ACC112 (cell line): ENCODE measurements at regions not wholly inside any gene's neighbourhood (a gene's known extent, or its start where the extent isn't known, plus 50 kb on each side); places are given as distances from the start of the nearest gene placed in this dataset.
"Not testable (repeated sequence)": the region's sequence is repeated elsewhere in the genome, so short reads cannot be mapped to it uniquely, and the experiment has no call there.

Experiments
- H2AFZ ChIP-seq: fragments of 200-600 bp; sonication (generic); one replicate; pipeline ENCODE4 v1.6.0; 2017; ENCODE audit warnings: antibody characterized with exemption, low read length; ENCODE audit not compliant: unreplicated experiment
- H3K27ac ChIP-seq: fragments of 200-600 bp; sonication (generic); 2 replicates; pipeline ENCODE4 v1.5.1; 2014; ENCODE audit warnings: low read depth, mild to moderate bottlenecking, antibody characterized with exemption, low read length, moderate library complexity
- H3K27me3 ChIP-seq: fragments of 200-600 bp; sonication (generic); 2 replicates; pipeline ENCODE4 v1.6.1; 2014; ENCODE audit warnings: mild to moderate bottlenecking, antibody characterized with exemption, low read length, moderate library complexity, mixed read lengths; ENCODE audit not compliant: insufficient read depth
- H3K36me3 ChIP-seq: fragments of 200-600 bp; sonication (generic); 2 replicates; pipeline ENCODE4 v1.6.1; 2016; ENCODE audit warnings: mild to moderate bottlenecking, antibody characterized with exemption, low read length, moderate library complexity, mixed read lengths; ENCODE audit not compliant: insufficient read depth
- H3K4me1 ChIP-seq: fragments of 200-600 bp; sonication (generic); one replicate; pipeline ENCODE4 v1.6.1; 2016; ENCODE audit warnings: low read length, mixed read lengths; ENCODE audit not compliant: insufficient read depth, unreplicated experiment, control insufficient read depth
- H3K4me3 ChIP-seq: fragments of 200-600 bp; sonication (generic); 2 replicates; pipeline ENCODE4 v1.5.1; 2014; ENCODE audit warnings: mild to moderate bottlenecking, low read depth, low read length
- H3K79me2 ChIP-seq: fragments of 200-600 bp; sonication (generic); one replicate; pipeline ENCODE4 v1.6.0; 2016; ENCODE audit warnings: low read length; ENCODE audit not compliant: control insufficient read depth, unreplicated experiment, insufficient read depth

DNA sequence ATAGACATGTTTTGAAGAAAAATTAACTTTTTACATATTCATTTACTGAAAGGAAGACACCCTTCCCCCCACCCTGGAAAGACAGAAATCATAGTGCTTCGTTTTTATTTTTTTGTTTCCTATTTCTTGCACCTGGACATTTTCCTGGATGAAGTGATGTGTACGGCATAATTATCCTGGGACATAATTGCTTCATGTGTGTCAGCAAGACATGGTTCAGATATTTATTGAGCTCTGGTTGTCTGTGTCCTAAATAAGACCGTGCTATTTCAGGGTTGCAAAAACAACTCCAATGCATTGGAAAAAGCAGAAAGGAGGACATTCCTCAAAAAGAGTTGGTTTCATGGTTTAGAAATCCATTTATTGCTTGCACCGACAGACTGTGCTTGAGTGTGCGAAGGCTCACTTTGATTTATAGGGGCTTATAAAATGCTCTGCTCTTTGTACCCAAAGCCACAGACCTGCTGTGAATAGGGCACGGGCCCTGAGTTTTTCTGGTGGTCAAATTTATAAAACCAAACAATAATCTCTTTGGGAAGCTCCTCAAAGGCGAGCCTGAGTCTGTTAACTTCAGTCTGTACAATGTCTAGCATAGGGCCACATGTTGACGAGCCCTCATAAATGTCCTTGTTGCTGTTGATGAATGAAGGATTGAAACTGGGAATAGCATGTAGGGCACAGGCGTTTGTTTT, 179.5 kb downstream of the SOX4 start:
- H3K4me3 ChIP-seq, result no peak overlapping the region
- no peak overlapping the region for H3K27ac ChIP-seq
- peaks cover 31% of the 10 kb centered on the region for H3K4me1 ChIP-seq
- no peaks in the 10 kb centered on the region for H3K79me2 ChIP-seq
- H3K27me3 ChIP-seq, result no peaks in the 10 kb centered on the region
- H2AFZ ChIP-seq, result no peak overlapping the region
- no peaks in the 10 kb centered on the region for H3K36me3 ChIP-seq

DNA sequence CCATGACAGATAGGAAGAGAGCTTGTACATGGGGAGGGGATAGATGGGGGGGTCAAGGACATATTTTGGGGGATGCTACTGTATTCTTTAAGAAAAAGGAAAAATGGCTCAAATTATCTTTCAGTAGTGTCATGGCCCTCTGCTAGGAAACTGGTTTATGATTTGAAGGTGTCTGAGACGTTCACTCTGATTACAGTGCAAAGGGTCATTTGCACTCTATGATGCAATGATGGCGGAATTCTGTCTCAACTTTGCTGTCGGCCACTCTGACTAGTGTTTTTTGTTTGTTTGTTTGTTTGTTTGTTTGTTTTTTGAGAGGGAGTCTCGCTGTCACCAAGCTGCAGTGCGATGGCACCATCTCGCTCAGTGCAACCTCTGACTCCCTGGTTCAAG, 180.0 kb downstream of the SOX4 start:
- H3K4me3 ChIP-seq, result no peak overlapping the region
- no peaks in the 10 kb centered on the region for H3K27me3 ChIP-seq
- no peak overlapping the region for H3K27ac ChIP-seq
- no peaks in the 10 kb centered on the region for H3K79me2 ChIP-seq
- no peak overlapping the region for H2AFZ ChIP-seq
- H3K36me3 ChIP-seq, result no peaks in the 10 kb centered on the region
- peaks cover 26% of the 10 kb centered on the region for H3K4me1 ChIP-seq

DNA sequence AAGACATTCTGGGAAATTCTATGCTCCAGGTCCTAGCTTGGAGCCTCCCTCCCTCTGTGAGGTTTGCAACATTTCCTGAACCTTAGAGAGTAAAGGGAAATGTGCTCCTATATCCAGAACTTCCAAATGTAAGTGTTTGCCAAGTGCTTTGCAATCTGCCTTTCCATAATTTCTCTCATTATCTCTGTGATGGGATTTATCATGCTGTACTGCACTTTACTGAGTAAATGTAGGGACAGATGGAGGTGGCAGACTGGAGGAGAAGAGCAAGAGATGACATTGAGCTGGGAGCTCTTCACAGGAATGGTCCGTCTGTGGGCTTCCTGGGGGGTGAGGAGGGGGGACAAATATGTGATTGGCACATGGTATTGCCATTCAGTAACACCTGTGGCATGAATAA, 184.3 kb downstream of the SOX4 start:
- H3K4me1 ChIP-seq, result no peaks in the 10 kb centered on the region
- no peak overlapping the region for H3K27ac ChIP-seq
- no peaks in the 10 kb centered on the region for H3K27me3 ChIP-seq
- no peaks in the 10 kb centered on the region for H3K36me3 ChIP-seq
- no peaks in the 10 kb centered on the region for H3K79me2 ChIP-seq
- no peak overlapping the region for H3K4me3 ChIP-seq
- H2AFZ ChIP-seq, result no peak overlapping the region

DNA sequence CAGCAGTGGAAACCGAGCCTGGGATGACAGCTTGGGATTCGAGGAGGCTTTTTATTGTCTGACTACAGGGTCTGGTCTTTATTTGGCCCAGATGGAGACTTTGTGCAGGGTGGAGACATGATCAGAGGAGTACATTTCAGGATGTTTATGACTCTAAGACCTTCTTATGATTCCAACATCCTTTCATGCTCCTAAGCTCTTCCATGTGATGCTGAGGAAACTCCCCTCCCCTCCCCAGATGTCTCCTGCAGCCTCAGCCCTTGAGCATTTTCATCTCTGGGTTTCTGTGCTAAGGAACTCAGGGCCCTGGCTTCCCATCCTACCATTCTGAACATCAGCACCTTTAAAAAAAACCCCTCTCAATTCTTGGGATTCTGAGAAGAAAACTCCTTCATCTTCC, 186.6 kb downstream of the SOX4 start:
- Histone ChIP-seq H3K27ac (no peak overlapping the region), H2AFZ (no peak overlapping the region), H3K4me3 (no peak overlapping the region), H3K79me2 (no peaks in the 10 kb centered on the region), H3K27me3 (no peaks in the 10 kb centered on the region), H3K4me1 (no peaks in the 10 kb centered on the region), H3K36me3 (no peaks in the 10 kb centered on the region)

DNA sequence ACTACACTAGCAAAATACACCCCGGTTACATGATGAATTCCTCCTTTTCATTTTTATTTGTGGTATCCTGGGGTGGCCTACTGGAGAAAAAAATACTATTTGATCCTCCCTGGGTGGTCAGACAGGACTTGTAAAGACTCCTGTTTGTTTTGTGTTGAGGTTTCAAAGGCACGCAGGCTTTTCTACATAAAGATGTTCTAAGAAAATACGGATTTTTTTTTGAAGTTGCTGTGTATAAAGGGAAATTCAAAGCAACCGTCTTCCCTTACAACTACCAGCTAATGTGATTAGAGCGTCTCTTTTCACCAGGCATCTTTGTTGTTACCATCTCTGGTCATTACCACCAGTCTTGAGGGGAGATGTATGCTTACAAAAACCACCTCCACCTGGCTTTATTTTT, 187.1 kb downstream of the SOX4 start:
- Histone ChIP-seq H3K27me3 (no peaks in the 10 kb centered on the region), H3K36me3 (no peaks in the 10 kb centered on the region), H3K4me3 (no peak overlapping the region), H3K27ac (no peak overlapping the region), H3K4me1 (no peaks in the 10 kb centered on the region), H2AFZ (no peak overlapping the region), H3K79me2 (no peaks in the 10 kb centered on the region)

DNA sequence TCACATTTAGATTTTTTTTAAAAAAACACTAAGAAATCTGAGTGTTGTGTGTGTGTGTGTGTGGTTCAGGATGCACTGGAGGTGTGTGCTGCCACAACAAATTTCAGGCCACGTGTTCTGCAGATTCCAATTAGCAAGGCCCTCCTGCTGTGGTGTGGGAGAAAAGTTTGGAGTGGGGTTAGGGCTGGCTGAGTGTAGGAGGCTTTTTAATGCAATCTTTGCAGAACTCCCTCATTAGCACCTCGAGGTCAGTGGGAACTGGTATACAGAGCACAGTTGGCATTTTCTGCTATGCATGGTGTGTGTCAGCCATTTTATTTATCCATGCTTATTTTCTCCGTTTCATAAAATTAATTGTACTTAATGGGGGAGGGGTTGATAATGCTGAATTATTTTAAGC, 187.6 kb downstream of the SOX4 start:
- no peaks in the 10 kb centered on the region for H3K36me3 ChIP-seq
- H3K27ac ChIP-seq, result no peak overlapping the region
- H2AFZ ChIP-seq, result no peak overlapping the region
- H3K4me1 ChIP-seq, result no peaks in the 10 kb centered on the region
- no peak overlapping the region for H3K4me3 ChIP-seq
- no peaks in the 10 kb centered on the region for H3K27me3 ChIP-seq
- no peaks in the 10 kb centered on the region for H3K79me2 ChIP-seq

DNA sequence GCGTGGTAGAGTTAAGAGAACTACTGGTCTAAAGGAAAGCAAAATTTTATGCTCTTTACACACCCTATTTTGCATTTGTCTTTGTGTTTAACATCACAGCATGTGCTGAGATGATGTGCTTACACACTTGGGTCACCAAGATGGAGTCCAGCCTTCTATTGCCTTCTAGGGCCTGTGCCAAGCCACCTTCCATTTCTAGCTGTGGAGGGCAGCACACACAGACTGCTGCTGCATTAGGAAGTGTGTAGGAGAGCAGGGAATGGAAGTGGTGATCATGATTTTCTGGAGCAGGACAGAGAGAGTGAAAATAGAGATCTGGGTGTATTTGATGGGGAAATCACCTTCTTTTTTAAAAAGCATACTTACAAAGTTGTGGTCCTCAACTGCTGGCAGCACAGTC, 191.6 kb downstream of the SOX4 start:
- no peaks in the 10 kb centered on the region for H3K36me3 ChIP-seq
- no peak overlapping the region for H3K27ac ChIP-seq
- H3K79me2 ChIP-seq, result no peaks in the 10 kb centered on the region
- H2AFZ ChIP-seq, result no peak overlapping the region
- no peak overlapping the region for H3K4me3 ChIP-seq
- H3K4me1 ChIP-seq, result no peaks in the 10 kb centered on the region
- no peaks in the 10 kb centered on the region for H3K27me3 ChIP-seq

DNA sequence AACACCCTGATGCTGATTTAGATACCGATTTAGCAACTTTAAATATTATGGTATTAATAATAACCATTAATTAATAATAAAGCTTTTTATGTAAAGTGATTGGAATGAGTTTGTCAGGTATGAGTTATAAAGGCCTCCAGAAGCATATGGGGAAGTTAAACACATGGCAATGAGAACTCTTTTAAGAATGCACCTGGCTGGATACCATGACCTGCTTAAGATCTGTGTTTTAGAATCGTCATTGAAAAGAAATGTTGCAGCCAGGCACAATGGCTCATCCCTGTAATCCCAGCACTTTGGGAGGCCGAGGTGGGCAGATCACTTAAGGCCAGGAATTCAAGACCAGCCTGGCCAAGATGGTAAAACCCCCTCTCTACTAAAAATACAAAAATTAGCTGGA, 197.5 kb downstream of the SOX4 start:
- Histone ChIP-seq H2AFZ (no peak overlapping the region), H3K79me2 (no peaks in the 10 kb centered on the region)

DNA sequence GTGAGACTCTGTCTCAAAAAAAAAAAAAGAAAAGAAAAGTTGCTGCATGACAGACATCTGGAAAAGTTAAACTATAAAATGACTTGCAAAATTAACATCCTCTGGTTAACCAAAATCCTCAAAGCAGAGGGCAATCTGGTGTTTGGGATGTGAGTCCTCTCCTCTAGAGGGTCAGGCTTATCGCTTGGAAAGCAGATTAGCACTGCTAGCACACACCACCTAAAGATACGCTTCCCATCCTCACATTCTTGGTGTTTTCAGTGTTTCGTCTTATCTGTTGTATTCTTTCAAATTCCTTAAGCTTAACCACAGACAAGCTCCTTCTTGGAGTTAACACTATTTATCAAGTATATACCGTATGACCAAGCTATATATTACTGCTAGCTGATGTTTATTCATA, 198.0 kb downstream of the SOX4 start:
- Histone ChIP-seq H3K36me3 (no peaks in the 10 kb centered on the region), H3K4me1 (no peaks in the 10 kb centered on the region), H3K4me3 (no peak overlapping the region), H3K27ac (no peak overlapping the region), H3K27me3 (no peaks in the 10 kb centered on the region), H2AFZ (no peak overlapping the region), H3K79me2 (no peaks in the 10 kb centered on the region)

More for the DNA sequence above, 197.5 kb downstream of the SOX4 start:
- Histone ChIP-seq H3K4me3 (no peak overlapping the region), H3K4me1 (no peaks in the 10 kb centered on the region), H3K27ac (no peak overlapping the region), H3K27me3 (no peaks in the 10 kb centered on the region), H3K36me3 (no peaks in the 10 kb centered on the region)

DNA sequence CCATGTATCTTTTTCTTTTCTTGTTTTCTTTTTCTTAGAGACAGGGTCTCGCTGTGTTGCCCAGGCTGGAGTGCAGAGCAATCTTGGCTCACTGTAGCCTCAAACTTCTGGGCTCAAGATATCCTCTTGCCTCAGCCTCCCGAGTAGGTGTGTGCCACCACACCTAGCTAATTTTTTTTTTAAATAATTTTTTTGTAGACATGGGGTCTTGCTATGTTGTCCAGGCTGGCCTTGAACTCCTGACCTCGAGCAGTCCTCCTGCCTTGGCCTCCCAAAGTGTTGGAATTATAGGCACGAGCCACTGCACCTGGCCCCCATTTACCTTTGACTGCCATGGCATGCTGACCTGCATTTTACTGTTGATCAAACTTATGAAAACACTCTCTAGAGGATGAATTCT, 198.6 kb downstream of the SOX4 start:
- H3K4me1 ChIP-seq, result no peaks in the 10 kb centered on the region
- H3K27me3 ChIP-seq, result no peaks in the 10 kb centered on the region
- no peak overlapping the region for H3K27ac ChIP-seq
- no peak overlapping the region for H2AFZ ChIP-seq
- H3K79me2 ChIP-seq, result no peaks in the 10 kb centered on the region
- no peak overlapping the region for H3K4me3 ChIP-seq
- no peaks in the 10 kb centered on the region for H3K36me3 ChIP-seq

DNA sequence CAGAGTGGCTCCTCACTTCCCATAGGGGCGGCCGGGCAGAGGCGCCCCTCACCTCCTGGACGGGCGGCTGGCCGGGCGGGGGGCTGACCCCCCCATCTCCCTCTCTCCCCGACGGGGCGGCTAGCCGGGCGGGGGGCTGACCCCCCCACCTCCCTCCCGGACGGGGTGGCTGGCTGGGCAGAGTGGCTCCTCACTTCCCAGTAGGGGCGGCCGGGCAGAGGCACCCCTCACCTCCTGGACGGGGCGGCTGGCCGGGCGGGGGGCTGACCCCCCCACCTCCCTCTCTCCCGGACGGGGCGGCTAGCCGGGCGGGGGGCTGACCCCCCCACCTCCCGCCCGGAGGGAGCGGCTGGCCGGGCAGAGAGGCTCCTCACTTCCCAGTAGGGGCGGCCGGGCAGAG, 203.4 kb downstream of the SOX4 start:
- not testable (repeated sequence) for H3K4me3 ChIP-seq, H2AFZ ChIP-seq, H3K27me3 ChIP-seq, H3K27ac ChIP-seq, H3K36me3 ChIP-seq, H3K79me2 ChIP-seq
- H3K4me1 ChIP-seq, result peaks cover 16% of the 10 kb centered on the region
